NCI-H69 (cell line): ENCODE measurements at regions not wholly inside any gene's neighbourhood (a gene's known extent, or its start where the extent isn't known, plus 50 kb on each side); places are given as distances from the start of the nearest gene placed in this dataset.

Experiments used
- DNase-seq: peaks from one replicate; lab custom pipeline; 2025; lab: John Stamatoyannopoulos, UW

DNA sequence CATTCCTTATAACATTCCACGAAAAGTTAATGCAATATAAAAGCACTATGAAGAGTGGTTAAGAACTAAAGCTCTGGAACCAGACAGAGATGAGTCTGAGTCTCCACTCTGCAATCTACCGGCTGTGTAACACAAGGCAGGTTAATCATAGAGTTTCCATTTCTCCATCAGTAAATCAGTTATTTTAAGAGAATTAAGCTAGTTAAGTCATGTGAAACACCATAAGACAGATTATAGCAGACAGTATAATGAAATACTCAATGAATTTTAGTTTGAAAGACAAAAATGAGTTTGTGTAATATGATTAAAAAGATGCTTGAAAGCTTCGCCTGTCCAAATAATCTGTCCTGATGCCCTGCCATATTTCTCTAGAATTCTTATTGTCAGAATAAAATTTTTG is 282.6 kb upstream of the ACTRT1 start:
- no peak for DNase-seq

DNA sequence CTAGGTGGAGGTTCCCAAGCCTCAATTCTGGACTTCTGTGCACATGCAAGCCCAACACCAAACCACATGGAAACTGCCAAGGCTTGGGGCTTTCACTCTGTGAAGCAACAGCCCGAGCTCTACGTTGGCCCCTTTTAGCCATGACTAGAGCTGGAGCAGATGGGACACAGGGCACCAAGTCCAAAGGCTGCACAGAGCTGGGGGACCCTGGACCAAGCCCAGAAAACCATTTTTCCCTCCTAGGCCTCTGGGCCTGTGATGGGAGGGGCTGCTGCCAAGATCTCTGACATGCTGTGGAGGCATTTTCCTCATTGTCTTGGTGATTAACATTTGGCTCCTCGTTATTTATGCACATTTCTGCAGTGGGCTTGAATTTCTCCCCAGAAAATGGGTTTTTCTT is 258.7 kb upstream of the ACTRT1 start:
- DNase-seq: no peak

DNA sequence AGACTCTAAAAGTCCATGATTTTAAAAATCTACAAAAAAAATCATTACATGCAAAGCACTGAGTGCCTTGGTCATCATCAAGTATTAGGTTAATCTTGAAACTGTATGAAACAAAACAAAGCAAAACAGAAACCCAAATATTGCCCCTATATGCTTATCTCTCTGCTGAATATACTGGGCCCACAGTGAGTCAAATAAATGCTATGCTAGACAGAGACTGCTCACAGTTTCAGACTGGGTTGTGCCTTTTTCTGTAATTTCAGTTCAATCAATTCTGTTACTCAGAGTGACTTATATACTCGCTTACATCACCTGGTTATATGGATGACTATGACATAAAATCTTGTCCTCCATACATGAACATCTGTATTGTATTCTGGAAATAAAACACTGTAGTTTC is 257.1 kb upstream of the ACTRT1 start:
- DNase-seq: no peak

DNA sequence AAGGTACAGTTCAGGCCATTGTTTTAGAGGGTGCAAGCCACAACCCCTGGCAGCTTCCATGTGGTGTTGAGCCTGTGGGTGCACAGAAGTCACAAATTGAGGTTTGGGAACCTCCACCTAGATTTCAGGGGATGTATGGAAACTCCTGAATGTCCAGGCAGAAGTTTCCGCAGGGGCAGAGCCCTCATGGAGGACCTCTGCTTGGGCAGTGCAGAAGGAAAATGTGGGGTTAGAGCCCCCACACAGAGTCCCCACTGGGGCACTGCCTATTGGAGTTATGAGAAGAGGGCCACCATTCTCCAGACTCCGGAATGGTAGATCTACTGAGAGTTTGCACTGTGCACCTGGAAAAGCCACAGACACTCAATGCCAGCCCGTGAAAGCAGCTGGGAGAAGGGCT is 242.0 kb upstream of the ACTRT1 start:
- no peak for DNase-seq

DNA sequence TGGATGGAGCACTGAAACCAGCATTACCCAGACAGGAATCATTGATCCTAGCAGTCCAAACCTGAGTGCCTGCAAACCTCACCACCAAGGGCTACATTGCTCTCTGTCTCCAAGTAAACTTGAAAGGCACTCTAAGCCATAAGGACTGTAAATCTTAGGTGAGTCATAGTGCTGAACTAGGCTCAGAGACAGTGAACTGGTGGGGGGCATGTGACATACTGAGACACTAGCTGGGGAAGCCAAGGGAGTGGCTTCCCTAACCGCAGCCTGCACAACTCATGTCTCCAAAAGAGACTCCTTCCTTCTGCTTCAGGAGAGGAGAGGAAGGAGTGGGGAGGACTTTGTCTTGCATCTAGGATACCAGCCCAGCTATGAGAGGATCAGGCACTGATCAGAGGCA is 235.5 kb upstream of the ACTRT1 start:
- no peak for DNase-seq

DNA sequence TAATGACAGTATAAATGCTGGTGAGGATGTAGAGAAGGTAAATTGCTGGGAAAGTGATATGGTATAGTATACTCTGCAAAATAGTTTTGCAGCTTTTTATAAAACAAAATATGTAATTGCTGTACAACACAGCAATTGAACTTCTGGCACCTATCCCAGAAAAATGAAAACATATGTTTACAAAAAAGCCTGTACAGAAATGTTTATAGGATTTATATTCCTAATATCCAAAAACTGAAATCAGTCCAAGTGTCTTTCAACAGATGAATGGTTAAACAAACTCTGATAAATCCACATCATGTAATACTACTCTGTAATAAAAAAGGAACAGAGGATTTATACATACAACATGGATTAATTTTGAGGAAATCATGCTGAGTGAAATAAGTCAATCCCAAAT is 198.4 kb upstream of the ACTRT1 start:
- no peak for DNase-seq

DNA sequence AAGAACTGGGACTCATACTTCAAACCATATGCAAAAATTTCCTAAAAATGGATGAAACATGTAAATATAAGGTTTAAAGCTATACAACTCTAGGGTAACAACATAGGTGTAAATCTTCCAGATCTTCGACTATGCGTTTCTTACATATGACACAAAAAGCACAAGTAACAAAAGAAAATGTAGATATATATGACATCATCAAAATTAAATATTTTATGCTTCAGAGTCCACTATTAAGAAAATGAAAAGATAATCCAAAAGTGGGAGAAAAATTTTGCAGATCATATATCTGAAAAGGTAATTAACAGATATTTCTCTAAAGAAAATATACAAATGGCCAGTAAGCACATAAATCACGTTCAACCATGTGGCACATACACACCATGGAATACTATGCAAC is 164.2 kb upstream of the ACTRT1 start:
- no peak for DNase-seq

DNA sequence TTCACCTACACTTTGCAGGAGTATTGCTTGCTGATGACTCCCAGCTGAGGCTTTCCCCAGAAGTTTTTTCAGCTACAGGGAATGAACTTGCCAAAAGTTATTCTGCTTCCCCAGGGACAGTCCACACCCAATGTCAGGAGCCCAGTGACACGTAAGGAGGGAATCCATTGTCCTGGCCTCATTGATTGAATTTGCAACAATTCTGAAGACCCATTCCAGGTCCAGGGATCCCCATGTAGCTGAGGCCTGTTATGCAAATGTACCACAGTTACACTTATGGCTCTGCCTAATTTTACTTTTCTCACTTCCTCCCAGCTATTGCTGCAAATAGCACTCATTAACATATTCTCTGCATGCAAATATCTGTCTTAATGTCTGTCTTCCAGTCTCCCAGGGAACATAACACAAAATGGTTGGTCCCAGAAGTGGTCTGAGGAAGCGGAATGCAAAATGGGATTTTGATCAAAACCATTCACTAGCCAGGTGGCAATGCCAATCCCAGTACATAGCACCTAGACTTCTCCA is 113.7 kb upstream of the ACTRT1 start:
- DNase-seq: no peak

DNA sequence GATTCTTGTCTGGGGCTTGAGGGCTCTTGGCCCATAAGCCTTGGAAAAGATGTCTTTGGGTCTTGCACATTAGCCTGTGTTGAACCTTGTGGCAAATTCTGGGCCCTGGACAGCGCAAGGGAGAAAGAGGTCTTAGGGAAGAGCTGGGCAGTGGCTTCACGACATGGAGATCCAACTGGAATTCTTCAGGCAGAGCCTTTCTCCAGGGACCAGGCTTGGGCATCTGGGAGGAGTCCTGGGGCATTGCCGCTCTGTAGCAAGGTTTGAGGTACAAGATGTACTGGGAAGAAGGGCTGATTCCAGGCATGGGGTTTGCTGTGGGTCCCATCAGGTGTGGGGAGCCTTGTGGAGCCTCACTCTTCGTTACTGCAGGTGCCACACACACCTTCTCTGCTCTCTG is 104.0 kb upstream of the ACTRT1 start:
- DNase-seq: no peak

DNA sequence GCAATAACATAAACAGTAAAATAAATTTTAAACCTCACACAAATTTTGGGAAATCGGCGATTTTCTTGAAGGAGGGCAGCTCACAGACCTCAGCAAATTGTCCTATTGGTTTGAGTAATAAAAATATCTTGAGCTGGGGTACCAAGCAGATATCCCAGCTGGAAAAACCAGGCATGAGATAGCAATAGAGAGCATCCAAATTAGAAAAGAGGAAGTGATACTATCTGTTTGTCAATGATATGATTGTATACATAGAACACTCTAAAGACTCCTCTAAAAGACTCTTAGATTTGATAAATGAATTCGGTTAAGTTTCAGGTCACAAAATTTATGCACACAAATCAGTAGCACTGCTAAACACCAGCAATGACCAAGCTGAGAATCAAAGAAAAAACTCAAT is 90.5 kb upstream of the ACTRT1 start:
- no peak for DNase-seq

DNA sequence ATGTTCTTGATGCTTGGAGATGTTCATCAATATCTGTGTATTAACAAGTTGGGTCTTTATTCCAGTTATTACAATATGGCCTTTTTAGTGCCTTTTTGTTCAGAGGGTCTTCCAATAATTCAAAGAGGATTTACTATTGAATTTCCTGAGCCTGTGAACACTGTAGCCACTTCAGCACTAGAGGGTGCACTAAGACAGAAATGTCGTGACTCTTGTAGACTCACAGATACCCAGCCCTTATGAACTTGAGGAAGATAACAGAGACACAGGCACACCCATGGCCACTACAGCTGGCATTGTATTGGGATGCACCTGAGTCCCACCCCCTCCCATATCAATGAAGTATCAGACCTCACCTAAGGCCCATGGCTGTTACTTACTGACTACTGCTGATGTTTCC is 54.4 kb upstream of the ACTRT1 start:
- DNase-seq: peak; percentile 48

DNA sequence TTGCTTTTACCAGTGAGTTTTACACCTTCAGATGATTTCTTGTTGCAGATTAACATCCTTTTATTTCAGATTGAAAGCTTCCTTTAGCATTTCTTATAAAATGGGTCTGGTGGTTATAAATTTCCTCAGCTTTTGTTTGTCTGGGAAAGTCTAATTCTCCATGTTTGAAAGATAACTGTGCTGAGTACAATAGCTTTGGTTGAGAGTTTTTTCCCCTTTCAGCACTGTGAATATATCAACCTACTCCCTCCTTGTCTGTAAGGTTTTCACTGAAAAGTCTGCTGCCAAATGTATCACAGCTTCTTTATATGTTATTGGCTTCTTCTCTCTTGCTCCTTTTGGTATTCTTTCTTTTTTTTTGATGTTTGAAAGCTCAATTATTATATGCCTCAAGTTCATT is 53.5 kb upstream of the ACTRT1 start:
- no peak for DNase-seq
